ENCODE measurements at regions not wholly inside any gene's neighbourhood (a gene's known extent, or its start where the extent isn't known, plus 50 kb on each side); places are given as distances from the start of the nearest gene placed in this dataset.

- no peak for TF ChIP-seq CTCF (IDR thresholded peaks at IDR 0.05)
- TF ChIP-seq EZH2 (IDR thresholded peaks at IDR 0.05; ENCODE audit: borderline replicate concordance, insufficient read depth, low read depth, low read length, poor library complexity, severe bottlenecking): no peak
These were observed 135.9 kb upstream of the PDE10A start for GRCh38 chr6:165798991-165799390.

Data from B cell (primary cell).